Inflammatory macrophage (primary cell): ENCODE measurements at regions not wholly inside any gene's neighbourhood (a gene's known extent, or its start where the extent isn't known, plus 50 kb on each side); places are given as distances from the start of the nearest gene placed in this dataset.
"Not testable (repeated sequence)": the region's sequence is repeated elsewhere in the genome, so short reads cannot be mapped to it uniquely, and the experiment has no call there.

Experiments used
- DNase-seq, 2 donors: peaks; one replicate each; pipeline ENCODE4 v3.0.0-alpha.2; 2020 to 2022

- DNase-seq, result no peak
Observed at GRCh38 chr2:236348279-236348678, 84.1 kb upstream of the ASB18 start.

GRCh38 chr2:236348976-236349375 lies 84.8 kb upstream of the ASB18 start:
- DNase-seq, result no peak

- no peak for DNase-seq
Observed at GRCh38 chr2:236350426-236350825, 86.2 kb upstream of the ASB18 start.

- no peak for DNase-seq
Observed at GRCh38 chr2:236351966-236352525, 87.8 kb upstream of the ASB18 start.

DNA sequence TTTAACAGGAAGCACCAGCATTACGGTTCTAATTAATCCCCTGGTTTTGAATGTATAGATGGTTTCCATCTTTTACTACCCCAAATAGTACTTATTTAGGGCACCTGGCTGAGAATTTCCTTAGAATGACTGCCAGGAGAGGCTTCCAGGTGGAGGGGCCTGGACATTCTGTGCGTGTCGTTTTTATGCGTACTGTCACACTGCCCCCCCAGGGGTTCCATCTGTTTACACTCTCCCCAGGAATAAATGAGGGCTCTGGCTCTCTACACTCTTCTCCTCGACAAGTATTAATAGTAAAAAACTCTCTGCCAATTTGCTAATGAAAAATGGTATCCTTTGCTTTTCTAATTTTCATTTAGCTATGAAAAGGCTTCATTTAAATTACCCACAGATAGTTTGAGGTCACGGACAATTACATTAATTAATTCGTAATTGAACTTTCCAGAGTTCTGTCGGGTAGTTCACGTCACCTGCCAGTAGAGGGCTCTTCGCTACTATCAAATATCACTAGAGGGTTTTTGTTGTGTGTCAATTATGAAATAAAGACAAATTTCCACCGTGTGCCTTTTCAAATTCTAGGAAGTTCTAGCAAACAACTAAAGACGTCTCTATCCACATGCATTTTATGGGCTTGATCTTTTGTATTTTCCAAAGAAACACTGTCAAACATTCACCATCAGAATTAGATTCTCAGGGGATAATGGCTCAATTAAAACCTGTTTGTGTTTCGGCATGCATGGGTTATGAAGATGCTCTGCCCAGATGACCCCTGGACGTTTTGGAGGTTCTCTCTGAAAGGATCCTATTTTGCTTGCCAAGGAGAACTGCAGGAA lies 88.8 kb upstream of the ASB18 start:
- DNase-seq, result peak; percentile 54 to 57

DNA sequence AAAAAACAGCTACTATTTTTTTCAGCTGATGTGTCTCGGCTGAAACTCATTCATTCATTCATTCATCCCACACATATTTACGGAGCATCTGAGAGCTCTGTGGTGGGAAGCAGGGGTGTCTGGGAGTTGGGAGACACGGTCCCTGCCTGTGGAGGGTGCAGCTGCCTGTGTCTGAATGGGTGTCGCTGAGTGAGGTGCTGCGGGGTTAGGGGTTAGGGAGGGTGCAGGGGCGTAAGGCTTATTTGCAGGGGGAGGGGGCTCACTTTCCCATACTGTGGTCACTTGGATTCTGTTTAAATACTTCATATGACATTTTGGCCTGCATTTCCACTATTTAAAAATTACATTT lies 89.4 kb upstream of the ASB18 start:
- DNase-seq, result no peak

DNA sequence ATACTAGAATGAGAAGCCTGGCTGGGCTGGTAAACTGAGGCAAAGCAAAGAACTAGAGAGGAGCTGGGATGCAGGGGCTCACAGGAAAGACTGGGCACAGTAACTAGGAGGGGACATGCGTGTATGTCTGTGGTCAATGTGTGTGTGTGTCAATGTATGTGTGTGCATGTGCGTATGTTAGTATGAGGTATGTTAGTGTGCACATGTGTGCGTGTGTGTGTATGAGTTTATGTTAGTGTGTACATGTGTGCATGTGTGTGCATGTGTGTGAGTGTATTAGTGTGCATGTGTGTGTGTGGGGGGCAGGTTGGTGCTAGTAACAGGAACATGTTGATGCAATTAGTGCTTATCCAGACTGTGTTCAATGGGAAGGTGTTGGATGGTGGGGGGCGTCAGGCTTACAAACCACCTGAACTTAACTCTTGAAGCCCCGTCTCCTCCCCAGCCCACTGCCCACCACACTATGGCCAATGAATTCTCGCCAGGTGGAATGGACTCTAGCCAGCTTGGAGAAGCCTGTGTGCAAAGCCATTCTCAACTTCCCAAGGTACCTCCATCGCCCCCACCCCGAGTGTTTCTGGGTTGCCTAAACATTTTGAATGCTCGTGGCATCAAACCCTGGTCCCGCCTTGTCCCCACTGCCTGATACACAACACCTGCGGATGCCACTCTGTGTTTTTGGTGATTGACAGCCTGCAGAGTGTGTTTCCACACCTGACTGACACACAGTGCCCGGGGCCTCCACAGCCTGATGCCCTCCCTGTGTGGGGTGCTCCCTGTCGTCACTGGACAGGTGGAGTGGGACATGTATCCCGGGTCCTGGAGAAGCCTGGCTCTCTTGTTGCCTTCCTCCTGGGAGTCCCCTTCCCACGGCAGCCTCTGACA lies 90.1 kb upstream of the ASB18 start:
- DNase-seq, result no peak

DNA sequence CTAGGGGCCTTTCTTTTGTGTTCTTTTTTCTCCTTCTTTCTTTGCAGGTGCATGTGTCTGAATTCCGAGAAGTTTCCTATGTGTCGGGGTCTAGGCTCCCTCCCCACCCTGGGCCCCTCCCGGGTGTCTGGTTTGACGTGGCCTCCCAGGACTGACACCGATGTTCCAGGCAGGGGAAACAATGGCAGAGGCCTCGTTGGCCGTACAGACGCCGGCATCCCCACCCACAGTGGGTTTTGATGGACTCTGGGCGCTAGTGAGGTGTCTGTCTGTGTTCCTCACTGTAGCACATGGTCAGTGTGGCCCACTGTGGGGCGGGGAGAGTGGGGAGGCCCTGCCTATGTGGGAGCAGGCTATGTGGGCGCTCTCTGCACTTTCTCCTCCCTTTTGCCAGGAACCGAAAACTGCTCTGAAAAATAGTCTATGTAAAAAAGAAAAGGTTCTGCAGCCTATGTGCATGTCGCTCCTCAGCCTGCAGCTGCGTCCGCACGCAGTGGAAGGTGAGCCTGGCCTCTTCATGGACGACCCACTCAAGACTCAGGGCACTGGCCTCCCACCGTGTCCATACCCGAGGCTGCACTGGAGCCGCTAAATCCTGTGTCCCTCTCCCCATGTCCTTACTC lies 90.9 kb upstream of the ASB18 start:
- no peak for DNase-seq

DNA sequence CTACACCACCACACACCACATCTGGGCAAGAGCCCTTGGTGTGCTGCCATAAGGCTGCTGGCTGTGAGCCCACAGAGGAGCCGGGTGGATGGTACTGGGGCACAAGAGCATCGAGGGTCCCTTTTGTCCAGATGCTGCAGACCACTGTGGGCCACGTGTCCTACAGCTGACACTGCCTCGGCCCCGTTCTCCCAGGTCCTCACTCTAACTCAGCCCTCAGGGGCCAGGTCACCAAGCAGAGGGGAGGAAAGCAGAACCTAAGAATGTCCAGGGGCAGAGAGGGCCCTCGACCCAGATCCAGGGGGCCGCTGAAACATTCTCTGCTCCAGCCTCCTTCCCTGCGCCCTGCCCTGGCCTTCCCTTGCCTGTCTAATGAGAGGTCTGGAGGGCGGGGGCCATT lies 91.7 kb upstream of the ASB18 start:
- DNase-seq, result no peak

DNA sequence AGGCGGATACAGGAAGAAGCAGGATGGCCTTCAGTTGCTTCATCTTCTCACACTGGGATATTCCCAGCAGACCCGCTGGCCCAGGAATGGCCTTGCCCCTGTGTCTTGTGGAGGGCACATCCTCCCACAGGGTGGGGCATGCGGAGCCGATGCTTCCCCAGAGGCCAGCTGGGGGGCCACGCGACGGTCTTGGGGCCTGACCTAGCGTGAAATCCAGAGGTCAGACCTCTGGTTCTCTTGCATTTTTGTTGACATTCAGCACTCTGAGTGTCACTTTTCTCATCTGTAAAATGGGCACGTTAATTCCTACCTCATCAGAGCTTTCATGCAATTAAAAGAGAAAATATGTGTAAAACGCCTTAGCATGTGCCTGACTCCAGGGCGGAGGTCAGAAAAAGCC lies 92.1 kb upstream of the ASB18 start:
- not testable (repeated sequence) for DNase-seq

GRCh38 chr2:236358482-236358881 lies 94.3 kb upstream of the ASB18 start:
- DNase-seq, result not testable (repeated sequence)

- no peak for DNase-seq
Observed at GRCh38 chr2:236359426-236360045, 95.3 kb upstream of the ASB18 start.

- DNase-seq, result no peak
Observed at GRCh38 chr2:236360496-236360895, 96.3 kb upstream of the ASB18 start.

GRCh38 chr2:236363711-236364277 lies 99.6 kb upstream of the ASB18 start:
- DNase-seq, result no peak

- no peak for DNase-seq
Observed at GRCh38 chr2:236365258-236366048, 101.2 kb upstream of the ASB18 start.

DNA sequence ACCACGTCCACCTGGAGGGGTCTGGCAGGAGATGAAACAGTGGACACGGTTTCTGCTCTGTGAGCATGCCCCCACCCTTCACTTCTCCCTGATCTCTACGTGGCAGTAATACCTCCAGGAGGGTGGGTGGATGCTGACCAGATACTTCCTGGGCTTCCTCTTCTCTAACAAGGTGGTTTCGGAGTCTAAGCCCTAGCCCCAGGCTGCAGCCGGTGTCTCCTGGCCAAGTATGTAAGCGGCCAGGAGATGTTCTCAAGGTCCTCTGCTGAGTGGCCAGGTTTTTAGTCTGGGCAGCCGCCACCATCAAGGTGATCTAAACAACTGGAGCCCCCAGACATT lies 101.8 kb upstream of the ASB18 start:
- DNase-seq, result no peak

DNA sequence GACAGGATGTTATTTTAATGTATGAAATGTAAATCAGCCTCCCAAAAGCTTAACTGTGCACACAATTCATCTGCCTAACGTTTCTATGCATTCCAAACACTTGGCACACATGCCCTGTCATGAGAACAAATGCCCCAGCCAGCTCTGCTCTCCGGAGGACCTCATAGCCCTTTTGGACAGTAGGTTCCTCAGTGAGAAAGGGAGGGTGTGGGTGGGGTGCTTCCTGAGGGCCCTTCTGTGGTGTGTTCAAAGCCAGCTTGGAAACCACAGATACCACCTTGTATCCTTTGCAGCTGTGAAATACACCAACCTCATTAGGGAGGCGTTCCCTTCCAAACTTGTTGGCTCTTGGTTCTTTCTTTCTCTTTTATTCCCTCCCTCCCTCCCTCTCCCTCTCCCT lies 102.2 kb upstream of the ASB18 start:
- no peak for DNase-seq

DNA sequence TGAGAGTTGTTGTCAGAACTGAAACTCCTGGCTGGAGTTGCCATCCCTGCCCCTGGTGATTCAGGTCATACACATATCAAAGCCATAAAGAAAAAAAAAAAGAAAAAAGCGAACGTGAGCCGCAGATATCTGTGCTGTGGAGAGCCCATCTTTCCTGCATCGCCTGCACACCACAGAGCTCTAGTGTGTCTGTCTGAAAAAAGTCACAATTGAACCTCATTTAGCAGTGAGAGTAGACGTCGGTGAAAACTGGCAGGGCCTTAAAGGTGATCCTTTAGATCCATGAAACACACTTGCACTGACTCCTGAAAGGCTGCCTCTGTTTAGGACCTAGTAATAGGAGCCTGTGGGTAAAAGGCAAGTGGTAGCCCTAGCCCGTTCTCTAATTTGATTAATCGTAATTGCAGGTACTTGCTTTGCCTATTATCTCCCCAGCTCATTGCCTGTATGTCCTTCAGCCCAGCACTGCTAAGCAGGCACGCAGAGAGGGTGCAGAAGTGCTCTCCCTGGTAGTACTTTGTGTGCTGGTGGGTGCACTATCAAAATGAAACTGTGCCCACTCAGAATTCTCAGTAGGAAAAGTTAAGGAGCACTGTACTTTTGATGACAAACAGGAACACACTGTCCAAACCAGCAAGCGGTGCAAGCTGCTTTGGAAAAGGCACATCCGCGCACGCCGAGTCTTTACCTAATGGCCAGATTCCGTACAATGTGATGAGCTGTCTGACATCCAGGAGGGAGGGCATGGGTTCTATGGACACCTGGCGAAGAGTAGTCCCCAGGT lies 103.5 kb upstream of the ASB18 start:
- no peak for DNase-seq

- no peak for DNase-seq
Observed at GRCh38 chr2:236369661-236370062, 105.5 kb upstream of the ASB18 start.

GRCh38 chr2:236370847-236371409 lies 106.7 kb upstream of the ASB18 start:
- no peak for DNase-seq
